Caco-2 (cell line): ENCODE measurements at regions not wholly inside any gene's neighbourhood (a gene's known extent, or its start where the extent isn't known, plus 50 kb on each side); places are given as distances from the start of the nearest gene placed in this dataset.

Experiments used
- BruUV-seq: library from RNA; stranded (reverse); fragments of 400-500 nt; replicated peaks from 2 replicates; lab custom pipeline; 2021; lab: Mats Ljungman, UMichigan
- CTCF ChIA-PET: fragments of 300-600 bp; sonication (Branson Sonifier 250); formaldehyde crosslinking; loops from one replicate; lab custom pipeline; 2022; ENCODE audit warnings: antibody characterized with exemption; lab: Charles Lee
- POLR2A ChIA-PET: fragments of 300-600 bp; sonication (Branson Sonifier 250); formaldehyde crosslinking; loops from one replicate; lab custom pipeline; 2022; ENCODE audit warnings: antibody characterized with exemption; lab: Charles Lee
- DNase-seq, 2 experiments: peaks; one replicate each; pipeline versions ENCODE4 v3.0.0 to v3.0.0-alpha.2; 2020 to 2022
- H3K27me3 ChIP-seq: replicated peaks from 2 replicates; pipeline ENCODE4 v1.6.0; 2011; ENCODE audit warnings: low read length; ENCODE audit not compliant: control insufficient read depth, insufficient read depth
- H3K36me3 ChIP-seq: 2 replicates; pipeline ENCODE4 v1.5.1; 2011; ENCODE audit warnings: low read length; ENCODE audit not compliant: control insufficient read depth, insufficient read depth
- H3K4me1 ChIP-seq: fragments of 250-450 bp; sonication (Bioruptor Pico); 2 replicates; pipeline ENCODE4 v1.5.1; 2020; ENCODE audit warnings: mild to moderate bottlenecking
- H3K4me3 ChIP-seq: 2 replicates; pipeline ENCODE4 v1.5.1; 2011; ENCODE audit warnings: low read depth, mild to moderate bottlenecking, control low read depth, low read length
- H3K9me3 ChIP-seq: fragments of 250-450 bp; sonication (Bioruptor Pico); 2 replicates; pipeline ENCODE4 v1.5.1; 2020; ENCODE audit warnings: mild to moderate bottlenecking, moderate library complexity
- H3K27ac Mint-ChIP-seq: one replicate; pipeline ENCODE4 v1.8.0; 2022; ENCODE audit warnings: mixed read lengths; ENCODE audit not compliant: unreplicated experiment
- H3K27me3 Mint-ChIP-seq: one replicate; pipeline ENCODE4 v1.8.0; 2022; ENCODE audit warnings: mixed read lengths; ENCODE audit not compliant: insufficient read depth, unreplicated experiment
- H3K36me3 Mint-ChIP-seq: one replicate; pipeline ENCODE4 v1.8.0; 2022; ENCODE audit warnings: mild to moderate bottlenecking, mixed read lengths; ENCODE audit not compliant: insufficient read depth, unreplicated experiment
- H3K4me1 Mint-ChIP-seq: one replicate; pipeline ENCODE4 v1.8.0; 2022; ENCODE audit warnings: low read depth, mixed read lengths; ENCODE audit not compliant: unreplicated experiment
- H3K4me3 Mint-ChIP-seq: one replicate; pipeline ENCODE4 v1.8.0; 2022; ENCODE audit warnings: mild to moderate bottlenecking, moderate library complexity, mixed read lengths; ENCODE audit not compliant: unreplicated experiment
- H3K9me3 Mint-ChIP-seq: one replicate; pipeline ENCODE4 v1.8.0; 2022; ENCODE audit warnings: mixed read lengths; ENCODE audit not compliant: unreplicated experiment
- CTCF ChIP-seq, 2 experiments: fragments of 200-600 bp in 1 of 2; IDR thresholded peaks; 1 replicate in 1 of 2; 2 replicates in 1 of 2; pipeline versions ENCODE4 v1.5.1 to v1.8.0; 2011 to 2022; ENCODE audit warnings: antibody characterized with exemption in 1 of 2, control low read depth in 1 of 2, inconsistent platforms in 1 of 2, low read depth in 1 of 2, low read length in 1 of 2, mild to moderate bottlenecking in 1 of 2, moderate library complexity in 1 of 2; ENCODE audit not compliant: insufficient read depth in 1 of 2, severe bottlenecking in 1 of 2, unreplicated experiment in 1 of 2
- intact Hi-C: fragments of 100-400 bp; cut with micrococcal nuclease; formaldehyde crosslinking; loops from one replicate; pipeline ENCODE4 v1.10.0; 2022; ENCODE audit not compliant: unreplicated experiment

- DNase-seq = no peak
- Mint-ChIP-seq H3K27ac (no peak overlapping the region), H3K36me3 (no peaks in the 10 kb centered on the region), H3K27me3 (no peaks in the 10 kb centered on the region), H3K4me1 (no peaks in the 10 kb centered on the region), H3K4me3 (no peak overlapping the region), H3K9me3 (no peaks in the 10 kb centered on the region)
- Histone ChIP-seq H3K36me3 (peaks cover 2% of the 10 kb centered on the region; the same call in 1 of the 2 replicates), H3K9me3 (no peaks in the 10 kb centered on the region), H3K27me3 (no peaks in the 10 kb centered on the region), H3K4me1 (no peaks in the 10 kb centered on the region), H3K4me3 (no peak overlapping the region)
- CTCF ChIA-PET = no interaction called here
- no TSS peak for BruUV-seq
- intact Hi-C loops = no loop called here
- POLR2A ChIA-PET = no interaction called here
- TF ChIP-seq CTCF (IDR thresholded peaks at IDR 0.05; ENCODE audit: insufficient read depth in 1 of 2, low read depth in 1 of 2, low read length in 1 of 2, severe bottlenecking in 1 of 2, unreplicated experiment in 1 of 2) = no peak
These were observed 256.9 kb downstream of the DLEU7 start for GRCh38 chr13:50586414-50587083.

- Mint-ChIP-seq H3K27ac (no peak overlapping the region), H3K27me3 (no peaks in the 10 kb centered on the region), H3K36me3 (no peaks in the 10 kb centered on the region), H3K9me3 (no peaks in the 10 kb centered on the region), H3K4me1 (no peaks in the 10 kb centered on the region), H3K4me3 (no peak overlapping the region)
- BruUV-seq = no TSS peak
- DNase-seq = no peak
- H3K36me3 ChIP-seq = peaks cover 2% of the 10 kb centered on the region; the same call in 1 of the 2 replicates
- H3K27me3 ChIP-seq = no peaks in the 10 kb centered on the region
- H3K4me1 ChIP-seq = no peaks in the 10 kb centered on the region
- ChIA-PET POLR2A (no interaction called here), CTCF (no interaction called here)
- intact Hi-C loops = no loop called here
- no peak for TF ChIP-seq CTCF (IDR thresholded peaks at IDR 0.05; ENCODE audit: insufficient read depth in 1 of 2, low read depth in 1 of 2, low read length in 1 of 2, severe bottlenecking in 1 of 2, unreplicated experiment in 1 of 2)
- H3K9me3 ChIP-seq = no peaks in the 10 kb centered on the region
- no peak overlapping the region for H3K4me3 ChIP-seq
These were observed 256.4 kb downstream of the DLEU7 start for GRCh38 chr13:50587115-50587514.

- intact Hi-C loops = no loop called here
- no peaks in the 10 kb centered on the region for H3K36me3 Mint-ChIP-seq
- H3K9me3 ChIP-seq = no peaks in the 10 kb centered on the region
- H3K4me1 Mint-ChIP-seq = no peaks in the 10 kb centered on the region
- no peak for TF ChIP-seq CTCF (IDR thresholded peaks at IDR 0.05; ENCODE audit: insufficient read depth in 1 of 2, low read depth in 1 of 2, low read length in 1 of 2, severe bottlenecking in 1 of 2, unreplicated experiment in 1 of 2)
- H3K36me3 ChIP-seq = peaks cover 2% of the 10 kb centered on the region; the same call in 1 of the 2 replicates
- ChIA-PET POLR2A (no interaction called here), CTCF (interaction anchor here (0.6 kb wide), 1 partner anchor 675 kb away, joined by 3 read pairs; no protein-coding TSS in a partner anchor)
- BruUV-seq = no TSS peak
- H3K4me3 ChIP-seq = no peak overlapping the region
- H3K4me1 ChIP-seq = no peaks in the 10 kb centered on the region
- no peaks in the 10 kb centered on the region for H3K9me3 Mint-ChIP-seq
- H3K27me3 Mint-ChIP-seq = no peaks in the 10 kb centered on the region
- no peak overlapping the region for H3K4me3 Mint-ChIP-seq
- DNase-seq = no peak
- H3K27me3 ChIP-seq = no peaks in the 10 kb centered on the region
- no peak overlapping the region for H3K27ac Mint-ChIP-seq
These were observed 255.7 kb downstream of the DLEU7 start for GRCh38 chr13:50587645-50588373.
